K562 (cell line): ENCODE measurements at regions not wholly inside any gene's neighbourhood (a gene's known extent, or its start where the extent isn't known, plus 50 kb on each side); places are given as distances from the start of the nearest gene placed in this dataset.

Source experiments
- ATAC-seq: fragments of 200-7000 bp; cut with Tn5 transposase; 3 replicates; pipeline ENCODE4 v1.9.1; 2020; ENCODE audit warnings: moderate library complexity
- BruUV-seq: library from RNA; stranded (reverse); fragments of 400-500 nt; replicated peaks from 2 replicates; lab custom pipeline; 2021; lab: Mats Ljungman, UMichigan
- CTCF ChIA-PET: fragments of 300-600 bp; formaldehyde crosslinking; extraction: SDS; loops from one replicate; lab custom pipeline; 2021; ENCODE audit warnings: low intra/inter-chr PET ratio; lab: Yijun Ruan, JAX
- POLR2A ChIA-PET: fragments of 300-600, 350-650 bp; sonication (Branson Sonifier 250); formaldehyde crosslinking; extraction: SDS; loops from one replicate; lab custom pipeline; 2021; ENCODE audit warnings: antibody characterized with exemption, inconsistent platforms; lab: Yijun Ruan, JAX
- DNase-seq, 4 experiments: peaks; one replicate each; pipeline versions ENCODE4 v3.0.0 to v3.0.0-alpha.2; 2011 to 2018; ENCODE audit warnings: low spot score in 3 of 4, mixed read lengths in 3 of 4; ENCODE audit errors: extremely low read depth in 1 of 4
- FAIRE-seq: peaks from 2 replicates; lab custom pipeline; 2011; peaks lifted over from hg19 to GRCh38; lab: Jason Lieb, UNC
- H2AFZ ChIP-seq: 2 replicates; pipeline ENCODE4 v1.6.0; 2011; ENCODE audit warnings: low read depth, low read length, control low read depth, inconsistent platforms
- H3K27ac ChIP-seq: fragments of 200-600 bp; 3 replicates; pipeline ENCODE4 v1.8.0; 2011; ENCODE audit warnings: low read depth, mild to moderate bottlenecking, control low read depth, inconsistent platforms, low read length, moderate library complexity, mixed read lengths; ENCODE audit errors: extremely low read depth
- H3K27me3 ChIP-seq, 2 experiments: fragments of 300-600 bp in 1 of 2; 2 replicates in 1 of 2; 3 replicates in 1 of 2; pipeline versions ENCODE4 v1.6.0 to v1.8.0; 2011; ENCODE audit warnings: inconsistent platforms in 2 of 2, low read length in 2 of 2, mild to moderate bottlenecking in 1 of 2, mixed read lengths in 1 of 2, moderate library complexity in 1 of 2; ENCODE audit not compliant: control insufficient read depth in 2 of 2, insufficient read depth in 2 of 2
- H3K36me3 ChIP-seq: fragments of 300-600 bp; 3 replicates; pipeline ENCODE4 v1.8.0; 2011; ENCODE audit warnings: mild to moderate bottlenecking, low read length, inconsistent platforms; ENCODE audit not compliant: control insufficient read depth, insufficient read depth
- H3K4me1 ChIP-seq, 2 experiments: fragments of 200-600 bp in 1 of 2; replicated peaks in 1 of 2; 2 replicates in 1 of 2; 3 replicates in 1 of 2; pipeline versions ENCODE4 v1.5.1 to v1.8.0; 2011; ENCODE audit warnings: inconsistent platforms in 2 of 2, low read length in 2 of 2, mild to moderate bottlenecking in 1 of 2, mixed read lengths in 1 of 2, moderate library complexity in 1 of 2; ENCODE audit not compliant: control insufficient read depth in 2 of 2, insufficient read depth in 2 of 2
- H3K4me2 ChIP-seq: 2 replicates; pipeline ENCODE4 v1.6.1; 2011; ENCODE audit warnings: low read length, control low read depth, inconsistent platforms, mixed read lengths; ENCODE audit not compliant: insufficient read depth
- H3K4me3 ChIP-seq: fragments of 200-600 bp; sonication (generic), shearing (Covaris generic); 2 replicates; pipeline ENCODE4 v1.5.1; 2016; ENCODE audit warnings: control low read depth, inconsistent platforms
- H3K79me2 ChIP-seq: fragments of 200-600 bp; 3 replicates; pipeline ENCODE4 v1.8.0; 2011; ENCODE audit warnings: low read length, inconsistent platforms; ENCODE audit not compliant: control insufficient read depth, insufficient read depth
- H3K9ac ChIP-seq, 2 experiments: 2 replicates each; pipeline versions ENCODE4 v1.6.0 to v1.6.1; 2011; ENCODE audit warnings: low read depth in 2 of 2, low read length in 2 of 2, control low read depth in 1 of 2, inconsistent platforms in 1 of 2, mild to moderate bottlenecking in 1 of 2, mixed read lengths in 1 of 2; ENCODE audit not compliant: insufficient read depth in 1 of 2
- H3K9me1 ChIP-seq: one replicate; pipeline ENCODE4 v1.6.0; 2011; ENCODE audit warnings: inconsistent platforms, mild to moderate bottlenecking, low read length, moderate library complexity; ENCODE audit not compliant: control insufficient read depth, insufficient read depth
- H3K9me3 ChIP-seq: replicated peaks from 2 replicates; pipeline ENCODE4 v1.5.1; 2011; ENCODE audit warnings: low read depth, low read length, inconsistent platforms; ENCODE audit not compliant: control insufficient read depth, insufficient read depth
- H4K20me1 ChIP-seq: replicated peaks from 2 replicates; pipeline ENCODE4 v1.6.1; 2011; ENCODE audit warnings: low read length, inconsistent platforms, mixed read lengths; ENCODE audit not compliant: control insufficient read depth, insufficient read depth
- GTF2F1 ChIP-seq: IDR thresholded peaks from 2 replicates; pipeline ENCODE4 v1.6.1; 2011; ENCODE audit warnings: low read depth, low read length, improper control_type of control experiment
- HOMEZ ChIP-seq: fragments of 250-450 bp; sonication (Bioruptor Pico); IDR thresholded peaks from 2 replicates; pipeline ENCODE4 v1.4.0; 2020; ENCODE audit warnings: mild to moderate bottlenecking, moderate library complexity
- ID3 ChIP-seq, 2 experiments: fragments of 250-450 bp in 1 of 2; fragments of 450-650 bp in 1 of 2; sonication (Bioruptor Pico) in 1 of 2; IDR thresholded peaks; 2 replicates each; pipeline versions ENCODE4 v1.6.1 to v1.8.0; 2016 to 2021; ENCODE audit warnings: mild to moderate bottlenecking in 2 of 2, moderate library complexity in 2 of 2, missing compliant biosample characterization in 1 of 2, missing genetic modification characterization in 1 of 2
- MAFG ChIP-seq: fragments of 450-650 bp; conservative IDR thresholded peaks from 2 replicates; pipeline ENCODE4 v1.6.1; 2016; ENCODE audit warnings: missing genetic modification characterization, missing compliant biosample characterization
- MXD1 ChIP-seq: fragments of 250-450 bp; sonication (Bioruptor Pico); IDR thresholded peaks from 2 replicates; pipeline ENCODE4 v1.8.0; 2021; ENCODE audit warnings: borderline replicate concordance, mild to moderate bottlenecking, moderate library complexity; ENCODE audit not compliant: poor library complexity, severe bottlenecking
- NCOA1 ChIP-seq: fragments of 450-650 bp; IDR thresholded peaks from 2 replicates; pipeline ENCODE4 v1.6.1; 2016; ENCODE audit warnings: low read depth
- NFYB ChIP-seq: IDR thresholded peaks from 2 replicates; pipeline ENCODE4 v1.6.1; 2011; ENCODE audit warnings: mild to moderate bottlenecking, moderate library complexity; ENCODE audit not compliant: insufficient read length; ENCODE audit errors: extremely low read depth
- PHF20 ChIP-seq: fragments of 450-650 bp; IDR thresholded peaks from 2 replicates; pipeline ENCODE4 v1.6.1; 2018; ENCODE audit not compliant: partially characterized antibody
- RAD51 ChIP-seq: fragments of 450-650 bp; IDR thresholded peaks from 2 replicates; pipeline ENCODE4 v1.7.1; 2016; ENCODE audit warnings: low read depth, mild to moderate bottlenecking, borderline replicate concordance
- SAFB ChIP-seq: fragments of 200-400 bp; formaldehyde crosslinking; IDR thresholded peaks from 2 replicates; pipeline ENCODE4 v1.6.1; 2017; ENCODE audit warnings: low read depth, low read length, borderline replicate concordance
- SMARCA4 ChIP-seq: fragments of 450-650 bp; IDR thresholded peaks from 2 replicates; pipeline ENCODE4 v1.6.1; 2016
- TCF15 ChIP-seq: fragments of 250-450 bp; sonication (Bioruptor Pico); IDR thresholded peaks from 2 replicates; pipeline ENCODE4 v1.8.0; 2022; ENCODE audit warnings: moderate library complexity, mild to moderate bottlenecking, inconsistent platforms
- in situ Hi-C: fragments of 300-500 bp; cut with MboI; formaldehyde crosslinking; loops from 4 replicates; pipeline ENCODE4 v1.15.0; 2018; ENCODE audit warnings: inconsistent platforms, mixed read lengths
- intact Hi-C: fragments of 100-400 bp; cut with micrococcal nuclease; formaldehyde crosslinking; loops from 2 replicates; pipeline ENCODE4 v1.14.2; 2022

GRCh38 chr5:61831736-61832135 lies 474.3 kb upstream of the KIF2A start (continued):
- TF ChIP-seq HOMEZ (CRISPR knock-in tag): no peak

GRCh38 chr5:61837788-61838187 lies 468.2 kb upstream of the KIF2A start:
- Histone ChIP-seq H3K27ac (no peak overlapping the region), H2AFZ (no peak overlapping the region), H3K4me3 (no peak overlapping the region), H3K9me3 (no peaks in the 10 kb centered on the region), H3K9me1 (no peaks in the 10 kb centered on the region), H3K4me1 (no peaks in the 10 kb centered on the region), H3K9ac (no peak overlapping the region), H4K20me1 (no peaks in the 10 kb centered on the region), H3K4me2 (no peak overlapping the region), H3K36me3 (no peaks in the 10 kb centered on the region), H3K79me2 (no peaks in the 10 kb centered on the region), H3K27me3 (peaks cover 0 to under 1% of the 10 kb centered on the region in 2 experiments; a peak in 1 of 5 replicates)
- CTCF ChIA-PET: no interaction called here
- POLR2A ChIA-PET: no interaction called here
- BruUV-seq: no TSS peak
- in situ Hi-C loops (no loop called here), intact Hi-C loops (no loop called here)
- no peak for ATAC-seq
- DNase-seq: no peak
- TF ChIP-seq NCOA1 (no peak), GTF2F1 (no peak), PHF20 (no peak), MAFG (tag) (no peak), NFYB (no peak), RAD51 (no peak), ID3 (CRISPR knock-in tag; IDR thresholded peaks at IDR 0.05) (no peak), ID3 (tag; IDR thresholded peaks at IDR 0.05) (no peak), SMARCA4 (no peak), TCF15 (CRISPR knock-in tag) (no peak), SAFB (no peak), MXD1 (CRISPR knock-in tag) (no peak)
- no peak for FAIRE-seq
